ENCODE measurements at regions not wholly inside any gene's neighbourhood (a gene's known extent, or its start where the extent isn't known, plus 50 kb on each side); places are given as distances from the start of the nearest gene placed in this dataset.

- H3K4me3 ChIP-seq (ENCODE audit: low read depth, low read length), result no peak overlapping the region
- no peak for FAIRE-seq
These were observed 234.2 kb upstream of the DMAC1 start for GRCh38 chr9:8033794-8034193.

GRCh38 chr9:8030095-8030494 is 230.5 kb upstream of the DMAC1 start:
- FAIRE-seq (no peak), DNase-seq (ENCODE audit: low read depth) (peak; percentile 8)
- H3K27me3 ChIP-seq (ENCODE audit: control insufficient read depth, insufficient read depth, low read length), result no peaks in the 10 kb centered on the region
- H3K4me3 ChIP-seq (ENCODE audit: low read depth, low read length), result no peak overlapping the region
- no peak for TF ChIP-seq CTCF (IDR thresholded peaks at IDR 0.05; ENCODE audit: insufficient read depth, low read length, severe bottlenecking)
- no peaks in the 10 kb centered on the region for H3K36me3 ChIP-seq (ENCODE audit: control insufficient read depth, insufficient read depth, low read length)

More at GRCh38 chr9:8033794-8034193, 234.2 kb upstream of the DMAC1 start:
- Histone ChIP-seq H3K36me3 (ENCODE audit: control insufficient read depth, insufficient read depth, low read length) (no peaks in the 10 kb centered on the region), H3K27me3 (ENCODE audit: control insufficient read depth, insufficient read depth, low read length) (no peaks in the 10 kb centered on the region)
- no peak for TF ChIP-seq CTCF (IDR thresholded peaks at IDR 0.05; ENCODE audit: insufficient read depth, low read length, severe bottlenecking)
- no peak for DNase-seq (ENCODE audit: low read depth)

GRCh38 chr9:8027351-8027750 is 227.8 kb upstream of the DMAC1 start:
- no peak for TF ChIP-seq CTCF (IDR thresholded peaks at IDR 0.05; ENCODE audit: insufficient read depth, low read length, severe bottlenecking)
- Histone ChIP-seq H3K27me3 (ENCODE audit: control insufficient read depth, insufficient read depth, low read length) (no peaks in the 10 kb centered on the region), H3K4me3 (ENCODE audit: low read depth, low read length) (no peak overlapping the region), H3K36me3 (ENCODE audit: control insufficient read depth, insufficient read depth, low read length) (no peaks in the 10 kb centered on the region)
- no peak for DNase-seq (ENCODE audit: low read depth)
- FAIRE-seq, result no peak

- Histone ChIP-seq H3K36me3 (ENCODE audit: control insufficient read depth, insufficient read depth, low read length) (no peaks in the 10 kb centered on the region), H3K27me3 (ENCODE audit: control insufficient read depth, insufficient read depth, low read length) (no peaks in the 10 kb centered on the region), H3K4me3 (ENCODE audit: low read depth, low read length) (no peak overlapping the region)
- TF ChIP-seq CTCF (IDR thresholded peaks at IDR 0.05; ENCODE audit: insufficient read depth, low read length, severe bottlenecking), result no peak
- DNase-seq (ENCODE audit: low read depth) (peak; percentile 40), FAIRE-seq (no peak)
These were observed 226.0 kb upstream of the DMAC1 start for GRCh38 chr9:8025551-8025950.

- TF ChIP-seq CTCF (IDR thresholded peaks at IDR 0.05; ENCODE audit: insufficient read depth, low read length, severe bottlenecking), result no peak
- FAIRE-seq, result no peak
- H3K36me3 ChIP-seq (ENCODE audit: control insufficient read depth, insufficient read depth, low read length), result no peaks in the 10 kb centered on the region
- no peak for DNase-seq (ENCODE audit: low read depth)
- no peaks in the 10 kb centered on the region for H3K27me3 ChIP-seq (ENCODE audit: control insufficient read depth, insufficient read depth, low read length)
- no peak overlapping the region for H3K4me3 ChIP-seq (ENCODE audit: low read depth, low read length)
These were observed 220.6 kb upstream of the DMAC1 start for GRCh38 chr9:8020186-8020585.

GRCh38 chr9:8019636-8020035 is 220.1 kb upstream of the DMAC1 start:
- no peak for FAIRE-seq
- H3K27me3 ChIP-seq (ENCODE audit: control insufficient read depth, insufficient read depth, low read length), result no peaks in the 10 kb centered on the region
- no peak for TF ChIP-seq CTCF (IDR thresholded peaks at IDR 0.05; ENCODE audit: insufficient read depth, low read length, severe bottlenecking)
- H3K4me3 ChIP-seq (ENCODE audit: low read depth, low read length), result no peak overlapping the region
- H3K36me3 ChIP-seq (ENCODE audit: control insufficient read depth, insufficient read depth, low read length), result no peaks in the 10 kb centered on the region
- no peak for DNase-seq (ENCODE audit: low read depth)

All from bronchial epithelial cell (primary cell).